Parathyroid adenoma (tissue), 2 donors: ENCODE measurements at regions not wholly inside any gene's neighbourhood (a gene's known extent, or its start where the extent isn't known, plus 50 kb on each side); places are given as distances from the start of the nearest gene placed in this dataset.
"Not testable (repeated sequence)": the region's sequence is repeated elsewhere in the genome, so short reads cannot be mapped to it uniquely, and the experiment has no call there.

Experiments used
- H2AFZ ChIP-seq: fragments of 300-600 bp; sonication (generic); one replicate; pipeline ENCODE4 v1.7.0; 2017; ENCODE audit warnings: antibody characterized with exemption, mild to moderate bottlenecking
- H3K27ac ChIP-seq: fragments of 300-600 bp; sonication (generic); one replicate; pipeline ENCODE4 v1.7.0; 2017
- H3K27me3 ChIP-seq: fragments of 300-600 bp; sonication (generic); one replicate; pipeline ENCODE4 v1.7.0; 2017; ENCODE audit warnings: low read length; ENCODE audit not compliant: control insufficient read depth, insufficient read depth
- H3K36me3 ChIP-seq: fragments of 300-600 bp; sonication (generic); one replicate; pipeline ENCODE4 v1.7.0; 2017; ENCODE audit warnings: low read length; ENCODE audit not compliant: control insufficient read depth, insufficient read depth
- H3K4me1 ChIP-seq: fragments of 300-600 bp; sonication (generic); one replicate; pipeline ENCODE4 v1.7.0; 2017; ENCODE audit warnings: control low read depth
- H3K4me2 ChIP-seq: fragments of 300-600 bp; sonication (generic); one replicate; pipeline ENCODE4 v1.7.0; 2017; ENCODE audit warnings: low read length
- H3K4me3 ChIP-seq: fragments of 300-600 bp; sonication (generic); one replicate; pipeline ENCODE4 v1.7.0; 2017; ENCODE audit warnings: low read depth, low read length
- H3K79me2 ChIP-seq: fragments of 300-600 bp; sonication (generic); one replicate; pipeline ENCODE4 v1.7.0; 2017; ENCODE audit warnings: control low read depth
- H3K9ac ChIP-seq: fragments of 300-600 bp; sonication (generic); one replicate; pipeline ENCODE4 v1.7.0; 2017; ENCODE audit warnings: mild to moderate bottlenecking
- H3K9me3 ChIP-seq: fragments of 300-600 bp; sonication (generic); one replicate; pipeline ENCODE4 v1.7.0; 2017; ENCODE audit warnings: low read length; ENCODE audit not compliant: control insufficient read depth
- CTCF ChIP-seq: fragments of 300-600 bp; sonication (generic); IDR thresholded peaks from one replicate; pipeline ENCODE4 v1.7.0; 2017; ENCODE audit warnings: antibody characterized with exemption, mild to moderate bottlenecking
- donor health status: primary hyperparathyroidism.

GRCh38 chr12:42908712-42909111 is 319.2 kb upstream of the PRICKLE1 start:
- Histone ChIP-seq H3K27ac (no peak overlapping the region), H3K27me3 (peaks cover 3% of the 10 kb centered on the region), H2AFZ (no peak overlapping the region), H3K9ac (no peak overlapping the region), H3K4me1 (no peaks in the 10 kb centered on the region), H3K9me3 (peaks cover 3% of the 10 kb centered on the region), H3K4me2 (no peak overlapping the region), H3K4me3 (no peak overlapping the region), H3K36me3 (peaks cover 3% of the 10 kb centered on the region), H3K79me2 (no peaks in the 10 kb centered on the region)
- TF ChIP-seq CTCF = no peak

DNA sequence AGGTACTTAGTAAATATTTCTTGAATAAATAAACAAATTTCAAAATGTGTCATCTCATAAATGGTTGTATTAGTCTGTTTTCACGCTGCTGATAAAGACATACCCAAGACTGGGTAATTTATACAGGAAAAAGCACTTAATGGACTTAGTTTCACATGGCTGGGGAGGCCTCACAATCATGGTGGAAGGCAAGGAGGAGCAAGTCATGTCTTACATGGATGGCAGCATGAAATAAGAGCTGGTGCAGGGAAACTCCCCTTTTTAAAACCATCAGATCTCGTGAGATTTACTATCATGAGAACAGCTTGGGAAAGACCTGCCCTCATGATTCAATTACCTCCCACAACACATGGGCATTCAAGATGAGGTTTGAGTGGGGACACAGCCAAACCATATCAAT is 317.3 kb upstream of the PRICKLE1 start:
- H3K4me1 ChIP-seq, H2AFZ ChIP-seq, H3K79me2 ChIP-seq, H3K9me3 ChIP-seq, H3K27ac ChIP-seq, H3K4me2 ChIP-seq, H3K27me3 ChIP-seq, H3K36me3 ChIP-seq, H3K9ac ChIP-seq, H3K4me3 ChIP-seq: not testable (repeated sequence)

- no peak overlapping the region for H3K9ac ChIP-seq
- no peaks in the 10 kb centered on the region for H3K27me3 ChIP-seq
- H3K9me3 ChIP-seq = peaks cover 3% of the 10 kb centered on the region
- H3K4me3 ChIP-seq = no peak overlapping the region
- no peak overlapping the region for H3K4me2 ChIP-seq
- H3K4me1 ChIP-seq = no peaks in the 10 kb centered on the region
- peaks cover 3% of the 10 kb centered on the region for H3K36me3 ChIP-seq
- no peak overlapping the region for H3K27ac ChIP-seq
- no peaks in the 10 kb centered on the region for H3K79me2 ChIP-seq
- no peak overlapping the region for H2AFZ ChIP-seq
- no peak for TF ChIP-seq CTCF
Observed at GRCh38 chr12:42905419-42905705, 315.8 kb upstream of the PRICKLE1 start.

GRCh38 chr12:42904683-42905418 is 315.3 kb upstream of the PRICKLE1 start:
- TF ChIP-seq CTCF = no peak
- Histone ChIP-seq H3K4me2 (no peak overlapping the region), H3K36me3 (no peaks in the 10 kb centered on the region), H2AFZ (no peak overlapping the region), H3K27ac (no peak overlapping the region), H3K9me3 (no peaks in the 10 kb centered on the region), H3K4me1 (no peaks in the 10 kb centered on the region), H3K79me2 (no peaks in the 10 kb centered on the region), H3K9ac (no peak overlapping the region), H3K27me3 (no peaks in the 10 kb centered on the region), H3K4me3 (no peak overlapping the region)

DNA sequence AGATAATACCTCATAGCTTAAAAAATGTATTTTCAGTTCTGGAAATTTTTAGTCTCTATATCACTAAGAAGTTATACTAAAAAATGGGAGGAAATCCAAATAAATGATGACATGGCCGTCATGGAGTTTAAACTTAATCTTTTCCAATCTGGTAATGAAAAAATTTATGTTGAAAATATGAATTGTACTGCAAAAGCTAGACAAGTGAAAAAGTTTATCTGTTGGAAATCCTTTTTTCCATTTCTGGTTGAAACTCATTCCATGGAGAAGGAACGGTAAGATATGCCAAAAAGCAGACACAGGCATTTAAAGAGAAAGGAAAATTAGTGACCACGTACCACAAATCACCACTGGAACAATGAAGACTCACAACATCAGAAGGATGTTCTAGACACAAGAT is 314.2 kb upstream of the PRICKLE1 start:
- no peaks in the 10 kb centered on the region for H3K9me3 ChIP-seq
- no peak overlapping the region for H3K4me3 ChIP-seq
- no peak for TF ChIP-seq CTCF
- H3K27me3 ChIP-seq = no peaks in the 10 kb centered on the region
- H3K79me2 ChIP-seq = no peaks in the 10 kb centered on the region
- no peaks in the 10 kb centered on the region for H3K4me1 ChIP-seq
- H2AFZ ChIP-seq = no peak overlapping the region
- no peak overlapping the region for H3K27ac ChIP-seq
- no peak overlapping the region for H3K4me2 ChIP-seq
- no peak overlapping the region for H3K9ac ChIP-seq
- H3K36me3 ChIP-seq = no peaks in the 10 kb centered on the region
